Smooth muscle cell (in vitro differentiated cells): ENCODE measurements at regions not wholly inside any gene's neighbourhood (a gene's known extent, or its start where the extent isn't known, plus 50 kb on each side); places are given as distances from the start of the nearest gene placed in this dataset.

Experiments
- DNase-seq: peaks from one replicate; lab custom pipeline; 2025; ENCODE audit not compliant: unreplicated experiment; lab: John Stamatoyannopoulos, UW
- H2AFZ ChIP-seq: fragments of 200-600 bp; sonication (generic); 2 replicates; pipeline ENCODE4 v1.6.0; 2016; ENCODE audit warnings: antibody characterized with exemption, low read depth, mild to moderate bottlenecking
- H3F3A ChIP-seq: fragments of 200-600 bp; sonication (generic); 2 replicates; pipeline ENCODE4 v1.6.0; 2017; ENCODE audit warnings: antibody characterized with exemption, low read depth
- H3K27ac ChIP-seq: fragments of 200-600 bp; sonication (generic); 2 replicates; pipeline ENCODE4 v1.5.1; 2016; ENCODE audit warnings: low read depth, mild to moderate bottlenecking
- H3K27me3 ChIP-seq: fragments of 200-600 bp; sonication (generic); 2 replicates; pipeline ENCODE4 v1.6.1; 2016; ENCODE audit warnings: low read depth, mild to moderate bottlenecking
- H3K36me3 ChIP-seq: fragments of 200-600 bp; sonication (generic); 2 replicates; pipeline ENCODE4 v1.5.1; 2016; ENCODE audit warnings: low read depth
- H3K4me1 ChIP-seq: fragments of 200-600 bp; sonication (generic); 2 replicates; pipeline ENCODE4 v1.5.1; 2016; ENCODE audit warnings: low read depth
- H3K4me2 ChIP-seq: fragments of 200-600 bp; sonication (generic); 2 replicates; pipeline ENCODE4 v1.6.0; 2016; ENCODE audit warnings: mild to moderate bottlenecking
- H3K4me3 ChIP-seq: fragments of 200-600 bp; sonication (generic); 2 replicates; pipeline ENCODE4 v1.5.1; 2016; ENCODE audit warnings: mild to moderate bottlenecking
- H3K79me2 ChIP-seq: fragments of 200-600 bp; sonication (generic); 2 replicates; pipeline ENCODE4 v1.6.0; 2016; ENCODE audit warnings: low read depth, mild to moderate bottlenecking
- H3K9ac ChIP-seq: fragments of 200-600 bp; sonication (generic); 2 replicates; pipeline ENCODE4 v1.6.0; 2016; ENCODE audit warnings: low read depth
- H3K9me3 ChIP-seq: fragments of 200-600 bp; sonication (generic); replicated peaks from 2 replicates; pipeline ENCODE4 v1.5.1; 2016; ENCODE audit warnings: low read depth
- H4K20me1 ChIP-seq: fragments of 200-600 bp; sonication (generic); 2 replicates; pipeline ENCODE4 v1.6.0; 2016; ENCODE audit warnings: low read depth
- WGBS: methylation state at CpG from one replicate; pipeline ENCODE4 v1.1.7; 2016; ENCODE audit warnings: low lambda C conversion rate; 5-methylcytosine and 5-hydroxymethylcytosine counted together
- TF ChIP-seq, protein P1 (sequence below): fragments of 200-600 bp; sonication (generic); IDR thresholded peaks from 2 replicates; pipeline ENCODE4 v1.5.1; 2017; ENCODE audit warnings: borderline replicate concordance, mild to moderate bottlenecking, antibody characterized with exemption; ENCODE audit not compliant: insufficient read depth, poor library complexity, severe bottlenecking

DNA sequence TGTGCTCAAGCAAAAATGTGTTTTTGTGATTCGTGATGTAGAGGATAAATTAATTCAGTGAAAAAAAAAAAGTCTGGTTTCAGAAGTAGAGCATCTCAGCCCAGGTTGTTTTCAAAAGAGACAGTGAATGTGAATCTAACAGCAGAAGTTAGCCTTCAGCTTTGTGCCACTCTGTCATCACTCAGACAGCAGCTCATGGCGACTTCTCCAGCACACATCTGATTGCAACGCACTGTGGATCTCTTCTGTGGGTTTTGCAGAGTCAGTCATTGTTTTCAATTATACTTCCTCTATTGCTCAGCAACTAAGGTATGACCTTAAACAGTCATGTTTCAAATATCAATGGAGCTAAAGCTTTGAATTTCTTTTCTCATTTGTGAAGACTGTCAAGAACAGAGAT lies 335.5 kb upstream of the POU3F2 start:
- Histone ChIP-seq H3K4me1 (peaks cover 4% of the 10 kb centered on the region), H3K36me3 (no peaks in the 10 kb centered on the region), H4K20me1 (no peaks in the 10 kb centered on the region), H3K27ac (no peak overlapping the region), H2AFZ (no peak overlapping the region), H3K4me2 (no peak overlapping the region), H3K27me3 (no peaks in the 10 kb centered on the region), H3K79me2 (no peaks in the 10 kb centered on the region), H3K9ac (no peak overlapping the region), H3F3A (no peaks in the 10 kb centered on the region), H3K9me3 (no peaks in the 10 kb centered on the region), H3K4me3 (no peak overlapping the region)
- no peak for DNase-seq
- WGBS, result 51% methylated on average over 3 of the region's 3 CpGs
- TF ChIP-seq, protein P1, sequence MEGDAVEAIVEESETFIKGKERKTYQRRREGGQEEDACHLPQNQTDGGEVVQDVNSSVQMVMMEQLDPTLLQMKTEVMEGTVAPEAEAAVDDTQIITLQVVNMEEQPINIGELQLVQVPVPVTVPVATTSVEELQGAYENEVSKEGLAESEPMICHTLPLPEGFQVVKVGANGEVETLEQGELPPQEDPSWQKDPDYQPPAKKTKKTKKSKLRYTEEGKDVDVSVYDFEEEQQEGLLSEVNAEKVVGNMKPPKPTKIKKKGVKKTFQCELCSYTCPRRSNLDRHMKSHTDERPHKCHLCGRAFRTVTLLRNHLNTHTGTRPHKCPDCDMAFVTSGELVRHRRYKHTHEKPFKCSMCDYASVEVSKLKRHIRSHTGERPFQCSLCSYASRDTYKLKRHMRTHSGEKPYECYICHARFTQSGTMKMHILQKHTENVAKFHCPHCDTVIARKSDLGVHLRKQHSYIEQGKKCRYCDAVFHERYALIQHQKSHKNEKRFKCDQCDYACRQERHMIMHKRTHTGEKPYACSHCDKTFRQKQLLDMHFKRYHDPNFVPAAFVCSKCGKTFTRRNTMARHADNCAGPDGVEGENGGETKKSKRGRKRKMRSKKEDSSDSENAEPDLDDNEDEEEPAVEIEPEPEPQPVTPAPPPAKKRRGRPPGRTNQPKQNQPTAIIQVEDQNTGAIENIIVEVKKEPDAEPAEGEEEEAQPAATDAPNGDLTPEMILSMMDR, result no peak

- WGBS, result 85% methylated on average over 2 of the region's 2 CpGs
- no peaks in the 10 kb centered on the region for H3F3A ChIP-seq
- DNase-seq, result no peak
Measured at GRCh38 chr6:98514073-98514720, 320.2 kb upstream of the POU3F2 start.

DNA sequence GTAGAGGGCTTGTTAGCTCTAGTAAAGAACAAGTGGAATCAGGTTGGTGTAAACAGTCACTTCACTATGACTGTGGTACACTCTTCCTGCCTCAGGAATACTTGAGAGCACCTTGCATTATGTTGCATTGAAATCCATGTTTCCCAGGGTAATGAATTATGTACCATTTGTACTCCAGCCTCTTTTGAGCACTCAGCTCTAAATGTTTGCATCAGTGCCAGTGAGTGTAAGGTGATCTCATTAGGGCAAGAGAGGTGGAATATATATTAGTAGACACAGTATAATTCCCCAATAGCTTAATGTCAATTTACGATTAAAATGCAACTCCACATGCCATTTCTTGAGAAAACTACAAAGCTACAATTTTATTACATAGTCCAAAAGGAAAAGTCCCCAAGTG lies 319.6 kb upstream of the POU3F2 start:
- Histone ChIP-seq H3K79me2 (no peaks in the 10 kb centered on the region), H3K4me2 (no peak overlapping the region), H3K27me3 (no peaks in the 10 kb centered on the region), H3K9me3 (no peaks in the 10 kb centered on the region), H3F3A (no peaks in the 10 kb centered on the region), H3K27ac (no peak overlapping the region), H3K4me3 (no peak overlapping the region), H2AFZ (no peak overlapping the region), H3K36me3 (no peaks in the 10 kb centered on the region), H3K9ac (no peak overlapping the region), H4K20me1 (no peaks in the 10 kb centered on the region), H3K4me1 (peaks cover 7% of the 10 kb centered on the region)
- TF ChIP-seq, protein P1, result no peak
- no peak for DNase-seq
- WGBS, result 100% methylated on average over 1 of the region's 1 CpG

More at GRCh38 chr6:98514073-98514720, 320.2 kb upstream of the POU3F2 start:
- Histone ChIP-seq H3K4me2 (no peak overlapping the region), H4K20me1 (no peaks in the 10 kb centered on the region), H3K9me3 (no peaks in the 10 kb centered on the region), H3K27me3 (no peaks in the 10 kb centered on the region), H3K4me1 (peaks cover 7% of the 10 kb centered on the region), H3K9ac (no peak overlapping the region), H3K27ac (no peak overlapping the region), H2AFZ (no peak overlapping the region), H3K79me2 (no peaks in the 10 kb centered on the region), H3K4me3 (no peak overlapping the region), H3K36me3 (no peaks in the 10 kb centered on the region)
- TF ChIP-seq, protein P1, result no peak

GRCh38 chr6:98516206-98516605 lies 318.2 kb upstream of the POU3F2 start:
- Histone ChIP-seq H3K79me2 (no peaks in the 10 kb centered on the region), H3K9me3 (no peaks in the 10 kb centered on the region), H3F3A (no peaks in the 10 kb centered on the region), H2AFZ (no peak overlapping the region), H3K4me1 (peaks cover 7% of the 10 kb centered on the region), H4K20me1 (no peaks in the 10 kb centered on the region), H3K27ac (no peak overlapping the region), H3K27me3 (no peaks in the 10 kb centered on the region), H3K4me2 (no peak overlapping the region), H3K9ac (no peak overlapping the region), H3K4me3 (no peak overlapping the region), H3K36me3 (no peaks in the 10 kb centered on the region)
- no peak for DNase-seq
- 86% methylated on average over 2 of the region's 2 CpGs for WGBS
- TF ChIP-seq, protein P1, result no peak
